Fibroblast of gingiva (primary cell): ENCODE measurements at regions not wholly inside any gene's neighbourhood (a gene's known extent, or its start where the extent isn't known, plus 50 kb on each side); places are given as distances from the start of the nearest gene placed in this dataset.

ENCODE experiments used
- DNase-seq: peaks from one replicate; pipeline ENCODE4 v3.0.0-alpha.2; 2011; ENCODE audit warnings: low read depth

DNA sequence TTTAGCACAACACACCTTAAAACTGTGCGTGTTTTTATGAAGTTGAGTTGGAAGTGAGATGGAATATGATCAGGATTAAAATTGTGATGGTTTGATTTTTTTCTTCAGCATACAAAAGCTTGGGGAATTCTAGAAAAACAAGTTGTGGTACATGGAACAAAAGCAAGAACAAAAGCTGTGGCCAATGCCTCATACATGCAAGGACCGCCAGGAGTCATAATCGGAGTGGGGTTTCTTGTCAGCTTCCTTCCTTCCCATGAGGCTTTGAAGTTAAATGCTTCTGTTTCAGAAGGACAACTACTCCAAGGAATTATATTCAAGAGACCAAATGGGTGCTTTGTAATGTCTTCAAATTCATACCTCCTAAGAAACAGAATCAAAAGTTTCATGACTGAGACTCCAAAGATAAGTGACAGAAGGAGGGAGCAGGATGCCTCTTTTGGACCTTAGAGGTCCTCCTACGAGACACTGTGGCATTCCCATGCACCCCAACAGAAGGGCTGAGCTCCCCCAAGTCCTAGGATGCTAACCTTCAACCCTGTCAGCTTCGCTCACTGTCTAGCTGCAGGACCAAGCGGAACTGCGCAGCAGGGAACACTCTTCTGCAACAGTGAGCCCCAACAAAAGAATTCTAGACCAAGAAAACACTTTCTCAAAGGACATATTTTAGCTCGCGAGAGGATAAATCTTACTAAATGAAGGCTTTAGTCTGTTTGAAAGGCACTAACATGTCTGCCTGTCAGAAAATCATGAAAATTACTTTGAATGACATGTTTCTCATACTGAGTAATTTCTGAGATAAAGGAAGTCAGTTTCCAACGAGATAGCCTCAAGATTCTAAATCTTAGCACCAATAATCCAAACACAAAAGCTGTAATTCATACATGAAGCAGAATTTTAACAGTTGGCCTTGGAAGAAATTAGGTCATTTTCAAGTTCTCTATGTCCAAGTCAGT is 108.5 kb upstream of the NHSL1 start:
- DNase-seq: no peak

DNA sequence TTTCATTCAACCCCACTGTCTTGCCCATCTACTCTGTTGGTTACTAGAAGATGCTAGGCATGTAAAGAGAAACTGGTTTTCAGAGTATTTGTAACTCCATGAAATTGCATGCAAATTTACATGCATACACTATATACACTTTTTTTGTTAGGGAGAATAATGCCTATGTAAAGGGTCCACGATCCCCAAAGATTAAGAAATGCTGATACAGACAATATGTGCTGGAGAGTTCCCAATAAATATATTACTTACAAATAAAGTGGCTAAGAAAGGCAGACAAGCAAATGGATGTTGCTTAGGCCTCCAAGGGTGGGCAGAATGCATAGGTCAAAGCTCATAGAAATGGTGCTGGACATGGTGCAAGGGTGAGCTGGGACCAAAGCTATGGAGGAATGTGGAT is 109.6 kb upstream of the NHSL1 start:
- DNase-seq: no peak

- DNase-seq: no peak
Observed at GRCh38 chr6:138609801-138610430, 110.6 kb upstream of the NHSL1 start.

GRCh38 chr6:138610816-138611215 is 111.5 kb upstream of the NHSL1 start:
- no peak for DNase-seq

GRCh38 chr6:138614151-138614550 is 114.9 kb upstream of the NHSL1 start:
- DNase-seq: no peak

DNA sequence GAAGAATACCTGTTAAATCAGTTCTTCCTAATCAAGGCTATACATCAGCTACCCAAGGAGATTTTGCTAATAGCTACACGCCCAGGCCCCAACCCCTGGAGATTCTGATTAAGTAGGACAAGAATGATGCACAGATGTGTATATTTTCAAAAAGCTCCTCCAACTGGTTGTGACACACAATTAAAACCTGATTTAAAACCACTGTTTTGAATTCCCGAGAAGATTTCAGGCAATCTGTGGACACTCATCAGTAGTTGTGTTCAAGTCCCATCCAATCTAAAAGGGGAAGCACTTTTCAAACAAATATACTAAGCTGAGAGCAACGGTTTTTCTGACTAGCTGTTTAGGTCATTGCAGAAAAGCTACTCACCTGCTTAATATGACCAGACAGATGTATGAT is 118.9 kb upstream of the NHSL1 start:
- DNase-seq: no peak

GRCh38 chr6:138620630-138621029 is 121.3 kb upstream of the NHSL1 start:
- no peak for DNase-seq

- DNase-seq: no peak
Observed at GRCh38 chr6:138622967-138623366, 123.7 kb upstream of the NHSL1 start.

DNA sequence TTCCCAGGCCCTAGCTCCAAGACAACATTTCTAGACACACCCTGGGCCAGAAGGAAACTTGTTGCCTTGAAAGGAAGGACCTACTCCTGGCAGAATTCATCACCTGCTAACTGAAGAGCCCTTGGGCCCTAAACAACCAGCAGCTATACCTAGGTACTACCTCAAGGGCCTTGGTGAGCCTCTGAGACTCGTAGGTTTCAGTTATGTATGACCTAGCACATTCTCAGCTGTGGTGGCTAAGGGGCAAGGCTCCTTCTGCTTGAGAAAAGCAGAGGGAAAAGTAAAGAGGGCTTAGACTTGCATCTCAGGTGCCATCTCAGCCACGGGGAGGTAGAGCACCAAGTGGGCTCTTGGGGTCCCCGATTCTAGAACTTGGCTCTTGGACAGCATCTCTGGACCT is 132.3 kb upstream of the NHSL1 start:
- DNase-seq: no peak

DNA sequence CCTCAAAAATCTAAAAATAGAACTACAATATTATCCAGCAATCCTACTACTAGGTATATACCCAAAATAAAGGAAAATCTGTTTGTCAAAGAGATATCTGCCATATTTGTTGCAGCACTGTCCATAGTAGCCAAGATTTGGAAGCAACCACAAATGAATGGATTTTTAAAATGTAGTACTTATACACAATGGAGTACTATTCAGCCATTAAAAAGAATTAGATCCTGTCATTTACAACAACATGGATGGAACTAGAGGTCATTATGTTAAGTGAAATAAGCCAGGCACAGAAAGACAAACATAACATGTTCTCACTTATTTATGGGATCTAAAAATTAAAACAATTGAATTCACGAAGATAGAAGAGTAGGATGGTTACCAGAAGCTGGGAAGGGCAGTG is 135.7 kb upstream of the CCDC28A start:
- no peak for DNase-seq

- DNase-seq: no peak
Observed at GRCh38 chr6:138638604-138639003, 135.0 kb upstream of the CCDC28A start.

DNA sequence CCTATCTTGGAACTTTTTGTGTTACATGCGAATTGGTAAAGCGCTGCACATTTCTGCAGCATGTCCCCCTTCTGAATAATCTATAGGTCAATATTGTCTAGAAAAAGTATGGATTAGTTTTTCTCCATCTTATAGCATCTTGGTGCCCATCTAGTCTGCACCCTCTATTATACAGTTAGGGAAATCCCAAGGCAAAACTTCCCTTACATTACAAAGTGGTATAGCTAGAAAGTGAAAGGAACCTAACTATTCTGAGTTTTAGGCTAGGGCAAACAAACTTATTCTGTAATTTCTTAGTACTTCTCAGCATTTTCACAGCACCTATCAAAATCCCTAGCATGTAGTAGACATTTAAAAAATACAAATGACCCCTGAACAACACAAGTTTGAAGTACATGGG is 133.5 kb upstream of the CCDC28A start:
- DNase-seq: no peak

GRCh38 chr6:138643210-138643609 is 130.4 kb upstream of the CCDC28A start:
- no peak for DNase-seq

- DNase-seq: no peak
Observed at GRCh38 chr6:138645976-138646640, 127.5 kb upstream of the CCDC28A start.

DNA sequence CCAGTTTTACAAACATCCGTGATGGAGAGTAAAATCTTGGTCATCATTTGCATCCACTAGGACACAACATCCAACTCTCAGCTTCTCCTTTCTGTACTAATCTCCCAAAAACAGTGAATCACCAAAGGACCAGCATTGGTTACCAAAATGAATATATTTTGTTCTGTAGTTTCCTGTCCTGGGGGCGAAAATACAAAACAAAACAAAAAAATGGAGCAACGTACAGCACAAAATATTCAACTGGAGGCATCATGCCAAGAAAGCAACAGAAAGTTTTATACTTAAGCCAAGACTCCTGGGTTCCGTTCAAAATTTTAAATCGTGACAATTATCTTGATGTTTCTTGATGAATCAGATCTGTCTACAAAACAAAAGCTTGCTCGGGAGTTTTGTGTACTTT is 126.6 kb upstream of the CCDC28A start:
- DNase-seq: peak; percentile 80

- DNase-seq: no peak
Observed at GRCh38 chr6:138648127-138648526, 125.4 kb upstream of the CCDC28A start.

GRCh38 chr6:138651491-138651890 is 122.1 kb upstream of the CCDC28A start:
- no peak for DNase-seq

GRCh38 chr6:138652824-138653223 is 120.7 kb upstream of the CCDC28A start:
- peak; percentile 52 for DNase-seq

- DNase-seq: peak; percentile 54
Observed at GRCh38 chr6:138653435-138653834, 120.1 kb upstream of the CCDC28A start.

DNA sequence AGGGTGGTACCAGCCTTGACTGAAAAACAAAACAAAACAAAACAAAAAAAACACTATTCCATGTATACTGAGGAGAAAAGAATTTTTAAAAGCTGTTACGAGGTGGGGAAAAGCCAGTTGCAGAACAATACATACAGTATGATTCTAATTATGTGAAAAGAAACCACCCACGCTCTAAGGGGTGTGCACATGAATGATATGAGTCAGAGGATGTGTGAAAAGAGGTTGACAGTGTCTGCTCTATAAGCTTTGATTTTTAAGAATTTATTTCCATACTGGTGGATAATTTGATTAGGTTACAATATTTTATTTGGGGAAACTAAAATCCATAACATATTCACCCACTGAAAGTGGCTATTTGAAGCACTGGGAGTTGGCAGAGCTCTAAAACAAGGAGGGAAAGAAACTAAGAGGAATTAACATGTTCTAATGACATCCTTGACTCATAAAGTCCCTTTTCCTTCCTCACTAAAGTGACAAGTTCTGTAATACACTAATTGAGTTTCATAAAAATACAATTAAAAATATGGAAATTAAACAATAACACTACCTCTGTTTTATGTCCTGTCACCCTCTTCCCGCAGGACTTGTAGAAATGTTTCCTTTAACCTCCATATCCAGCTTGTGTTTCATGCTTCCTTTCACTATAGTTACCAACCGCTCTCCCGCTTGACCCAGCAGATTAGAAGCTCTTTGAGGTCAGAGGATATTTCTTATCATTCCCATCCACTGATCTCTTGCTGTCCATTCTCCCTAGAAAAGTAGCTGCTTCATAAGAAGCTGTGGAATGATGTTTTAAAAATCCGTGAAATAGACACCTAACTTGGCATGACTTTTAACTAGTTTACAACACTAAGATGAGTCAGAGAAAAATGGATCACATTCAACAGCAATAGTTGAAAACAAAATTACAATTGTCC is 118.6 kb upstream of the CCDC28A start:
- peak; percentile 36 for DNase-seq

- DNase-seq: no peak
Observed at GRCh38 chr6:138655828-138656227, 117.7 kb upstream of the CCDC28A start.
